Smooth muscle cell (in vitro differentiated cells): ENCODE measurements at regions not wholly inside any gene's neighbourhood (a gene's known extent, or its start where the extent isn't known, plus 50 kb on each side); places are given as distances from the start of the nearest gene placed in this dataset.

Experiments
- DNase-seq: peaks from one replicate; lab custom pipeline; 2025; ENCODE audit not compliant: unreplicated experiment; lab: John Stamatoyannopoulos, UW
- H2AFZ ChIP-seq: fragments of 200-600 bp; sonication (generic); 2 replicates; pipeline ENCODE4 v1.6.0; 2016; ENCODE audit warnings: antibody characterized with exemption, low read depth, mild to moderate bottlenecking
- H3F3A ChIP-seq: fragments of 200-600 bp; sonication (generic); 2 replicates; pipeline ENCODE4 v1.6.0; 2017; ENCODE audit warnings: antibody characterized with exemption, low read depth
- H3K27ac ChIP-seq: fragments of 200-600 bp; sonication (generic); 2 replicates; pipeline ENCODE4 v1.5.1; 2016; ENCODE audit warnings: low read depth, mild to moderate bottlenecking
- H3K27me3 ChIP-seq: fragments of 200-600 bp; sonication (generic); 2 replicates; pipeline ENCODE4 v1.6.1; 2016; ENCODE audit warnings: low read depth, mild to moderate bottlenecking
- H3K36me3 ChIP-seq: fragments of 200-600 bp; sonication (generic); 2 replicates; pipeline ENCODE4 v1.5.1; 2016; ENCODE audit warnings: low read depth
- H3K4me1 ChIP-seq: fragments of 200-600 bp; sonication (generic); 2 replicates; pipeline ENCODE4 v1.5.1; 2016; ENCODE audit warnings: low read depth
- H3K4me2 ChIP-seq: fragments of 200-600 bp; sonication (generic); 2 replicates; pipeline ENCODE4 v1.6.0; 2016; ENCODE audit warnings: mild to moderate bottlenecking
- H3K4me3 ChIP-seq: fragments of 200-600 bp; sonication (generic); 2 replicates; pipeline ENCODE4 v1.5.1; 2016; ENCODE audit warnings: mild to moderate bottlenecking
- H3K79me2 ChIP-seq: fragments of 200-600 bp; sonication (generic); 2 replicates; pipeline ENCODE4 v1.6.0; 2016; ENCODE audit warnings: low read depth, mild to moderate bottlenecking
- H3K9ac ChIP-seq: fragments of 200-600 bp; sonication (generic); 2 replicates; pipeline ENCODE4 v1.6.0; 2016; ENCODE audit warnings: low read depth
- H3K9me3 ChIP-seq: fragments of 200-600 bp; sonication (generic); replicated peaks from 2 replicates; pipeline ENCODE4 v1.5.1; 2016; ENCODE audit warnings: low read depth
- H4K20me1 ChIP-seq: fragments of 200-600 bp; sonication (generic); 2 replicates; pipeline ENCODE4 v1.6.0; 2016; ENCODE audit warnings: low read depth
- CTCF ChIP-seq: fragments of 200-600 bp; sonication (generic); IDR thresholded peaks from 2 replicates; pipeline ENCODE4 v1.5.1; 2017; ENCODE audit warnings: borderline replicate concordance, mild to moderate bottlenecking, antibody characterized with exemption; ENCODE audit not compliant: insufficient read depth, poor library complexity, severe bottlenecking
- WGBS: methylation state at CpG from one replicate; pipeline ENCODE4 v1.1.7; 2016; ENCODE audit warnings: low lambda C conversion rate; 5-methylcytosine and 5-hydroxymethylcytosine counted together

- DNase-seq, result no peak
- Histone ChIP-seq H3K36me3 (no peaks in the 10 kb centered on the region), H4K20me1 (no peaks in the 10 kb centered on the region), H3K27me3 (peaks cover 10% of the 10 kb centered on the region), H3K9ac (no peak overlapping the region), H3K9me3 (no peaks in the 10 kb centered on the region), H3K27ac (no peak overlapping the region), H3F3A (no peaks in the 10 kb centered on the region), H2AFZ (no peak overlapping the region), H3K4me3 (no peak overlapping the region), H3K4me1 (no peaks in the 10 kb centered on the region), H3K4me2 (no peak overlapping the region), H3K79me2 (no peaks in the 10 kb centered on the region)
- 77% methylated on average over 18 of the region's 18 CpGs for WGBS
- no peak for TF ChIP-seq CTCF
Measured at GRCh38 chr7:73918926-73919693, 58.2 kb downstream of the TMEM270 start.

- Histone ChIP-seq H3K9me3 (no peaks in the 10 kb centered on the region), H2AFZ (no peak overlapping the region), H4K20me1 (no peaks in the 10 kb centered on the region), H3K36me3 (no peaks in the 10 kb centered on the region), H3K4me3 (no peak overlapping the region), H3F3A (no peaks in the 10 kb centered on the region), H3K9ac (no peak overlapping the region), H3K79me2 (no peaks in the 10 kb centered on the region), H3K4me1 (no peaks in the 10 kb centered on the region), H3K27ac (no peak overlapping the region), H3K4me2 (no peak overlapping the region), H3K27me3 (peaks cover 10% of the 10 kb centered on the region)
- WGBS, result 92% methylated on average over 9 of the region's 9 CpGs
- TF ChIP-seq CTCF, result no peak
- DNase-seq, result no peak
Measured at GRCh38 chr7:73919694-73920375, 58.9 kb downstream of the TMEM270 start.

GRCh38 chr7:73920406-73921134 is 59.6 kb downstream of the TMEM270 start:
- no peaks in the 10 kb centered on the region for H4K20me1 ChIP-seq
- H3K4me1 ChIP-seq, result no peaks in the 10 kb centered on the region
- H3K27ac ChIP-seq, result no peak overlapping the region
- H3K9ac ChIP-seq, result no peak overlapping the region
- DNase-seq, result no peak
- 92% methylated on average over 22 of the region's 22 CpGs for WGBS
- no peak overlapping the region for H3K4me3 ChIP-seq
- no peak overlapping the region for H3K4me2 ChIP-seq
- H3F3A ChIP-seq, result no peaks in the 10 kb centered on the region
- TF ChIP-seq CTCF, result no peak
- no peak overlapping the region for H2AFZ ChIP-seq
- peaks cover 10% of the 10 kb centered on the region for H3K27me3 ChIP-seq
- H3K9me3 ChIP-seq, result no peaks in the 10 kb centered on the region
- no peaks in the 10 kb centered on the region for H3K36me3 ChIP-seq
- no peaks in the 10 kb centered on the region for H3K79me2 ChIP-seq
